Panc1 (cell line): ENCODE measurements at regions not wholly inside any gene's neighbourhood (a gene's known extent, or its start where the extent isn't known, plus 50 kb on each side); places are given as distances from the start of the nearest gene placed in this dataset.

Source experiments
- ATAC-seq: fragments of 200-7000 bp; cut with Tn5 transposase; 2 replicates; pipeline ENCODE4 v1.9.1; 2020; ENCODE audit warnings: mild to moderate bottlenecking, moderate library complexity
- BruUV-seq: library from RNA; stranded (reverse); fragments of 400-500 nt; replicated peaks from 2 replicates; lab custom pipeline; 2021; lab: Mats Ljungman, UMichigan
- CTCF ChIA-PET: fragments of 300-600 bp; sonication (Branson Sonifier 250); formaldehyde crosslinking; loops from one replicate; lab custom pipeline; 2022; ENCODE audit warnings: antibody characterized with exemption; lab: Charles Lee
- POLR2A ChIA-PET: fragments of 300-600 bp; sonication (Branson Sonifier 250); formaldehyde crosslinking; loops from one replicate; lab custom pipeline; 2022; ENCODE audit warnings: antibody characterized with exemption; lab: Charles Lee
- DNase-seq: peaks from one replicate; pipeline ENCODE4 v3.0.0-alpha.2; 2010; ENCODE audit warnings: low read depth, low spot score
- H3K27ac ChIP-seq: 2 replicates; pipeline ENCODE4 v1.5.1; 2011; ENCODE audit warnings: mild to moderate bottlenecking, low read length, inconsistent platforms
- H3K27me3 ChIP-seq: fragments of 200-500 bp; sonication (Bioruptor generic); 2 replicates; pipeline ENCODE4 v1.6.0; 2014; ENCODE audit warnings: low read length, inconsistent platforms; ENCODE audit not compliant: control insufficient read depth, insufficient read depth
- H3K36me3 ChIP-seq: fragments of 200-500 bp; sonication (Bioruptor generic); 2 replicates; pipeline ENCODE4 v1.5.1; 2014; ENCODE audit warnings: inconsistent platforms, mild to moderate bottlenecking, low read length, moderate library complexity; ENCODE audit not compliant: control insufficient read depth, insufficient read depth
- H3K4me1 ChIP-seq: 2 replicates; pipeline ENCODE4 v1.5.1; 2011; ENCODE audit warnings: inconsistent platforms, mild to moderate bottlenecking, low read length, moderate library complexity; ENCODE audit not compliant: control insufficient read depth, insufficient read depth
- H3K4me3 ChIP-seq, 2 experiments: 2 replicates each; pipeline ENCODE4 v1.5.1; 2011 to 2012; ENCODE audit warnings: low read depth in 2 of 2, low read length in 2 of 2, mild to moderate bottlenecking in 2 of 2, inconsistent platforms in 1 of 2, moderate library complexity in 1 of 2
- H3K9me3 ChIP-seq: fragments of 200-500 bp; sonication (Bioruptor generic); 2 replicates; pipeline ENCODE4 v1.5.1; 2014; ENCODE audit warnings: low read depth, mild to moderate bottlenecking, inconsistent platforms, low read length, moderate library complexity; ENCODE audit not compliant: control insufficient read depth, insufficient read depth
- POLR2AphosphoS5 ChIP-seq: IDR thresholded peaks from 2 replicates; pipeline ENCODE4 v1.6.1; 2012; ENCODE audit warnings: mild to moderate bottlenecking, low read depth, low read length, moderate library complexity
- SIN3A ChIP-seq: IDR thresholded peaks from 2 replicates; pipeline ENCODE4 v1.6.1; 2012; ENCODE audit warnings: low read depth, mild to moderate bottlenecking, low read length, moderate library complexity, borderline replicate concordance; ENCODE audit not compliant: insufficient read depth
- TCF7L2 ChIP-seq: IDR thresholded peaks from 2 replicates; pipeline ENCODE4 v1.6.1; 2011; ENCODE audit warnings: mild to moderate bottlenecking, low read depth, low read length, inconsistent platforms
- in situ Hi-C: cut with HindIII; loops from 2 replicates; pipeline ENCODE4 v1.10.0; 2016; ENCODE audit warnings: low sequenced_read_pairs, low pct_unique_long_range_greater_than_20kb
- intact Hi-C: fragments of 100-400 bp; cut with micrococcal nuclease; formaldehyde crosslinking; loops from one replicate; pipeline ENCODE4 v1.10.0; 2022; ENCODE audit not compliant: unreplicated experiment
- TF ChIP-seq, protein P1 (sequence below), 2 experiments: IDR thresholded peaks; 2 replicates each; pipeline ENCODE4 v1.6.1; 2011 to 2012; ENCODE audit warnings: low read depth in 2 of 2, control low read depth in 1 of 2, low read length in 1 of 2, mild to moderate bottlenecking in 1 of 2, moderate library complexity in 1 of 2; ENCODE audit not compliant: insufficient read depth in 1 of 2
- TF ChIP-seq, protein P2 (sequence below): fragments of 450-650 bp; IDR thresholded peaks from 2 replicates; pipeline ENCODE4 v1.5.1; 2017; ENCODE audit warnings: mild to moderate bottlenecking

DNA sequence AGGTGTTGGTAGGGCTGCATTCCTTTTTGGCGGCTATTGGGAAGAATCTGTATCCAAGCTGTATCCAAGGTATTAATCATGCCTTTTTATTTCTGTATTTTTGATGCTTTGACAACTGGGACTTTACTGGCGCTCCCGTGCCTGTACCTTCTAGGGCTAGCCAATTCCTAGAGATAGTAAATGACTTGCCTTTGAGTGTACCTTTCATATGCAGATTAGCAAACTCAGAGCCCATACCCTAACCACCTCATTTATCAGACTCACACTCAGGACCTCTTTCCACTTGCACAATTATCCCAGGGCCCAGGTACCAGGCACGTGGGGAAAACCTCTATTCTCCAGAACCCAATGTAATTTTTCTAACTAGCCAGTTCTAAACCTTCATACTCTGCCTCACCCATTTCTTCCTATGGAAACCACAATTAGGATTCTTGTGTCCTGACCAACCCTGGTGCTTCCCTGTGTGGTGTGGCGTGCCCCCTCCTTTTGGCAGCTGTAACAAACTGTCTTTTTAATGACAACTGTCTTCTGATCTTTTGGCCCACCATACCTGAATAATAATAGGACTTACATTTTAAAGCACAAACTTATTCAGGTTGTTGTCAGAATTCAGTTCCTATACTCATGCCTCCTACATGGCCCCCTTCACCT is 65.8 kb upstream of the PNPT1 start:
- TF ChIP-seq, protein P1, sequence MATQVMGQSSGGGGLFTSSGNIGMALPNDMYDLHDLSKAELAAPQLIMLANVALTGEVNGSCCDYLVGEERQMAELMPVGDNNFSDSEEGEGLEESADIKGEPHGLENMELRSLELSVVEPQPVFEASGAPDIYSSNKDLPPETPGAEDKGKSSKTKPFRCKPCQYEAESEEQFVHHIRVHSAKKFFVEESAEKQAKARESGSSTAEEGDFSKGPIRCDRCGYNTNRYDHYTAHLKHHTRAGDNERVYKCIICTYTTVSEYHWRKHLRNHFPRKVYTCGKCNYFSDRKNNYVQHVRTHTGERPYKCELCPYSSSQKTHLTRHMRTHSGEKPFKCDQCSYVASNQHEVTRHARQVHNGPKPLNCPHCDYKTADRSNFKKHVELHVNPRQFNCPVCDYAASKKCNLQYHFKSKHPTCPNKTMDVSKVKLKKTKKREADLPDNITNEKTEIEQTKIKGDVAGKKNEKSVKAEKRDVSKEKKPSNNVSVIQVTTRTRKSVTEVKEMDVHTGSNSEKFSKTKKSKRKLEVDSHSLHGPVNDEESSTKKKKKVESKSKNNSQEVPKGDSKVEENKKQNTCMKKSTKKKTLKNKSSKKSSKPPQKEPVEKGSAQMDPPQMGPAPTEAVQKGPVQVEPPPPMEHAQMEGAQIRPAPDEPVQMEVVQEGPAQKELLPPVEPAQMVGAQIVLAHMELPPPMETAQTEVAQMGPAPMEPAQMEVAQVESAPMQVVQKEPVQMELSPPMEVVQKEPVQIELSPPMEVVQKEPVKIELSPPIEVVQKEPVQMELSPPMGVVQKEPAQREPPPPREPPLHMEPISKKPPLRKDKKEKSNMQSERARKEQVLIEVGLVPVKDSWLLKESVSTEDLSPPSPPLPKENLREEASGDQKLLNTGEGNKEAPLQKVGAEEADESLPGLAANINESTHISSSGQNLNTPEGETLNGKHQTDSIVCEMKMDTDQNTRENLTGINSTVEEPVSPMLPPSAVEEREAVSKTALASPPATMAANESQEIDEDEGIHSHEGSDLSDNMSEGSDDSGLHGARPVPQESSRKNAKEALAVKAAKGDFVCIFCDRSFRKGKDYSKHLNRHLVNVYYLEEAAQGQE (IDR thresholded peaks at IDR 0.05; ENCODE audit: insufficient read depth in 1 of 2, low read depth in 2 of 2, low read length in 1 of 2): no peak
- TF ChIP-seq TCF7L2 (no peak), SIN3A (no peak), POLR2AphosphoS5 (no peak)
- TF ChIP-seq, protein P2, sequence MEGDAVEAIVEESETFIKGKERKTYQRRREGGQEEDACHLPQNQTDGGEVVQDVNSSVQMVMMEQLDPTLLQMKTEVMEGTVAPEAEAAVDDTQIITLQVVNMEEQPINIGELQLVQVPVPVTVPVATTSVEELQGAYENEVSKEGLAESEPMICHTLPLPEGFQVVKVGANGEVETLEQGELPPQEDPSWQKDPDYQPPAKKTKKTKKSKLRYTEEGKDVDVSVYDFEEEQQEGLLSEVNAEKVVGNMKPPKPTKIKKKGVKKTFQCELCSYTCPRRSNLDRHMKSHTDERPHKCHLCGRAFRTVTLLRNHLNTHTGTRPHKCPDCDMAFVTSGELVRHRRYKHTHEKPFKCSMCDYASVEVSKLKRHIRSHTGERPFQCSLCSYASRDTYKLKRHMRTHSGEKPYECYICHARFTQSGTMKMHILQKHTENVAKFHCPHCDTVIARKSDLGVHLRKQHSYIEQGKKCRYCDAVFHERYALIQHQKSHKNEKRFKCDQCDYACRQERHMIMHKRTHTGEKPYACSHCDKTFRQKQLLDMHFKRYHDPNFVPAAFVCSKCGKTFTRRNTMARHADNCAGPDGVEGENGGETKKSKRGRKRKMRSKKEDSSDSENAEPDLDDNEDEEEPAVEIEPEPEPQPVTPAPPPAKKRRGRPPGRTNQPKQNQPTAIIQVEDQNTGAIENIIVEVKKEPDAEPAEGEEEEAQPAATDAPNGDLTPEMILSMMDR: no peak
- Histone ChIP-seq H3K36me3 (no peaks in the 10 kb centered on the region), H3K27ac (no peak overlapping the region), H3K4me1 (no peaks in the 10 kb centered on the region), H3K4me3 (no peak overlapping the region), H3K27me3 (no peaks in the 10 kb centered on the region; the same call in 1 of the 2 replicates), H3K9me3 (no peaks in the 10 kb centered on the region)
- ChIA-PET CTCF (interaction anchor here (0.6 kb wide), 1 partner anchor 261 kb away, joined by 4 read pairs; no protein-coding TSS in a partner anchor), POLR2A (no interaction called here)
- intact Hi-C loops (no loop called here), in situ Hi-C loops (no loop called here)
- no peak for ATAC-seq
- no peak for DNase-seq
- no TSS peak for BruUV-seq

DNA sequence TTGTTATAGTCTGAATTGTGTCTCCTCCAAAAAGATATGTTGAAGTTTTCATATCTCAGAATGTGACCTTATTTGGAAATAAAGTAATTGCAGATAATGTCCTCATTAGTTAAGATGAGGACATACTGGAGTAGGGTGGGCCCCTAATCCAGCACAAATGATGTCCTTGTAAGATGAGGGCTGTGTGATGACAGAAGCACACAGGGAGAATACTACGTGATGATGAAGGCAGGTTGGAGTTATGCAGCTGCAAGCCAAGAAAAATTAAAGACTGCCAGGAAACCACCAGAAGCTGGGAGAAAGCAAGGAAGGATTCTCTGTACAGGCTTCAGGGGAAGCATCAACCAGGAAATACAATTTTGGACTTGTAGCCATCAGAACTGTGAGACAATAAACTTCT is 58.3 kb upstream of the PNPT1 start:
- Histone ChIP-seq H3K27me3 (no peaks in the 10 kb centered on the region; the same call in 1 of the 2 replicates), H3K27ac (no peak overlapping the region), H3K9me3 (no peaks in the 10 kb centered on the region), H3K4me1 (no peaks in the 10 kb centered on the region), H3K36me3 (no peaks in the 10 kb centered on the region), H3K4me3 (no peak overlapping the region)
- in situ Hi-C loops: no loop called here
- TF ChIP-seq, protein P1 (IDR thresholded peaks at IDR 0.05; ENCODE audit: insufficient read depth in 1 of 2, low read depth in 2 of 2, low read length in 1 of 2): no peak
- no peak for DNase-seq
- ChIA-PET POLR2A (no interaction called here), CTCF (no interaction called here)
- intact Hi-C loops: no loop called here
- no TSS peak for BruUV-seq
- ATAC-seq: no peak
